ENCODE measurements at regions not wholly inside any gene's neighbourhood (a gene's known extent, or its start where the extent isn't known, plus 50 kb on each side); places are given as distances from the start of the nearest gene placed in this dataset.

GRCh38 chr4:125440814-125441213 lies 126.1 kb downstream of the FAT4 start:
- DNase-seq = no peak

- no peak for DNase-seq
Measured at GRCh38 chr4:125444166-125444565, 129.4 kb downstream of the FAT4 start.

GRCh38 chr4:125445525-125445924 lies 130.8 kb downstream of the FAT4 start:
- DNase-seq = no peak

- DNase-seq = no peak
Measured at GRCh38 chr4:125447551-125448290, 133.0 kb downstream of the FAT4 start.

GRCh38 chr4:125456075-125456474 lies 141.3 kb downstream of the FAT4 start:
- DNase-seq = no peak

GRCh38 chr4:125459531-125459930 lies 144.8 kb downstream of the FAT4 start:
- no peak for DNase-seq

GRCh38 chr4:125461676-125462363 lies 147.1 kb downstream of the FAT4 start:
- no peak for DNase-seq

GRCh38 chr4:125464146-125464545 lies 149.4 kb downstream of the FAT4 start:
- DNase-seq = no peak

- no peak for DNase-seq
Measured at GRCh38 chr4:125481334-125482045, 166.7 kb downstream of the FAT4 start.

- no peak for DNase-seq
Measured at GRCh38 chr4:125482822-125483221, 168.1 kb downstream of the FAT4 start.

- no peak for DNase-seq
Measured at GRCh38 chr4:125483278-125483677, 168.5 kb downstream of the FAT4 start.

GRCh38 chr4:125484912-125485311 lies 170.2 kb downstream of the FAT4 start:
- no peak for DNase-seq

- DNase-seq = no peak
Measured at GRCh38 chr4:125486351-125486750, 171.6 kb downstream of the FAT4 start.

- no peak for DNase-seq
Measured at GRCh38 chr4:125489952-125490690, 175.4 kb downstream of the FAT4 start.

- no peak for DNase-seq
Measured at GRCh38 chr4:125492957-125493356, 178.2 kb downstream of the FAT4 start.

- no peak for DNase-seq
Measured at GRCh38 chr4:125497861-125498260, 183.1 kb downstream of the FAT4 start.

GRCh38 chr4:125498981-125499380 lies 184.2 kb downstream of the FAT4 start:
- DNase-seq = no peak

- DNase-seq = no peak
Measured at GRCh38 chr4:125501090-125501489, 186.3 kb downstream of the FAT4 start.

GRCh38 chr4:125501568-125501967 lies 186.8 kb downstream of the FAT4 start:
- DNase-seq = no peak

- DNase-seq = no peak
Measured at GRCh38 chr4:125505621-125506020, 190.9 kb downstream of the FAT4 start.

- no peak for DNase-seq
Measured at GRCh38 chr4:125507141-125507540, 192.4 kb downstream of the FAT4 start.

- DNase-seq = no peak
Measured at GRCh38 chr4:125511715-125512114, 197.0 kb downstream of the FAT4 start.

GRCh38 chr4:125515016-125515415 lies 200.3 kb downstream of the FAT4 start:
- no peak for DNase-seq

Measured in occipital lobe (tissue), 1 donor.